ENCODE measurements at regions not wholly inside any gene's neighbourhood (a gene's known extent, or its start where the extent isn't known, plus 50 kb on each side); places are given as distances from the start of the nearest gene placed in this dataset.

DNA sequence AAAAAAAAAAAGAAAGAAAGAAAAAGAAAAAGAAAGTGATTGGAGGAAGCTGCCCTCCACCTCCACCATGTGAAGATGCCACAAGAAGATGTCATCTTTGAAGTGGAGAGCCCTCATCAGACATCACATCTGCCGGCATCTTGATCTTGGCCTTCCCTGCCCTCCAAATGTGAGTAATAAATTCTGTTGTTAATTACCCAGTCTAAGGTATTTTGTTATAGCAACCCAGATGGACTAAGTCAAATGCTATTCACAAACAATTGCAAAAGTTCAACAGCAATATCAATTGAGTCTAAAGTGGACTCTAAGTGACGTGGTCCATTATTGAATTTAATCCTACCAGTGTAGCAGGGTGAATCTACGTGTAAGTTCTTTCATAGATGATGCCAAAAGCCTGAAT lies 55.9 kb upstream of the NUP160 start:
- Mint-ChIP-seq H3K4me1 (ENCODE audit: low read depth) (peaks cover 8% of the 10 kb centered on the region), H3K9me3 (no peaks in the 10 kb centered on the region), H3K27ac (no peak overlapping the region), H3K27me3 (no peaks in the 10 kb centered on the region), H3K4me3 (no peak overlapping the region), H3K36me3 (ENCODE audit: low read depth) (no peaks in the 10 kb centered on the region)
- no peak for DNase-seq
- intact Hi-C loops (cut with DNase I, micrococcal nuclease): no loop called here
- Histone ChIP-seq H3K36me3 (ENCODE audit: insufficient read depth, low read length) (no peaks in the 10 kb centered on the region), H3K27me3 (ENCODE audit: control insufficient read depth in 1 of 2, insufficient read depth in 2 of 2, low read length in 2 of 2) (no peaks in the 10 kb centered on the region), H3K9me3 (ENCODE audit: control insufficient read depth in 1 of 2, insufficient read depth in 1 of 2, low read length in 2 of 2) (no peaks in the 10 kb centered on the region), H3K4me1 (ENCODE audit: insufficient read depth, low read length) (peaks cover 11% of the 10 kb centered on the region), H3K27ac (ENCODE audit: low read depth in 1 of 2, low read length in 2 of 2) (no peak overlapping the region), H3K4me3 (ENCODE audit: low read length) (no peak overlapping the region)
- ChIA-PET CTCF (interaction anchor here (0.7 kb wide), 1 partner anchor 19 kb away, joined by 3 read pairs; no protein-coding TSS in a partner anchor), POLR2A (no interaction called here)
- no peak for ATAC-seq (ENCODE audit: poor library complexity)
- TF ChIP-seq CTCF (IDR thresholded peaks at IDR 0.05): no peak

- Mint-ChIP-seq H3K27me3 (no peaks in the 10 kb centered on the region), H3K9me3 (no peaks in the 10 kb centered on the region), H3K27ac (no peak overlapping the region), H3K4me1 (ENCODE audit: low read depth) (peaks cover 4% of the 10 kb centered on the region), H3K36me3 (ENCODE audit: low read depth) (no peaks in the 10 kb centered on the region), H3K4me3 (no peak overlapping the region)
- ChIA-PET POLR2A (no interaction called here), CTCF (no interaction called here)
- Histone ChIP-seq H3K27me3 (ENCODE audit: control insufficient read depth in 1 of 2, insufficient read depth in 2 of 2, low read length in 2 of 2) (no peaks in the 10 kb centered on the region), H3K4me3 (ENCODE audit: low read length) (no peak overlapping the region), H3K4me1 (ENCODE audit: insufficient read depth, low read length) (peaks cover 11% of the 10 kb centered on the region), H3K36me3 (ENCODE audit: insufficient read depth, low read length) (no peaks in the 10 kb centered on the region), H3K27ac (ENCODE audit: low read depth in 1 of 2, low read length in 2 of 2) (no peak overlapping the region), H3K9me3 (ENCODE audit: control insufficient read depth in 1 of 2, insufficient read depth in 1 of 2, low read length in 2 of 2) (no peaks in the 10 kb centered on the region)
- DNase-seq (no peak), ATAC-seq (ENCODE audit: poor library complexity) (no peak)
- TF ChIP-seq CTCF (IDR thresholded peaks at IDR 0.05): no peak
- intact Hi-C loops (cut with DNase I, micrococcal nuclease): no loop called here
Measured at GRCh38 chr11:47899801-47900200, 51.7 kb upstream of the NUP160 start.
